ENCODE measurements at regions not wholly inside any gene's neighbourhood (a gene's known extent, or its start where the extent isn't known, plus 50 kb on each side); places are given as distances from the start of the nearest gene placed in this dataset.
"Not testable (repeated sequence)": the region's sequence is repeated elsewhere in the genome, so short reads cannot be mapped to it uniquely, and the experiment has no call there.

- H3K27me3 ChIP-seq (replicated peaks in 1 of 2; ENCODE audit: control insufficient read depth in 2 of 2, insufficient read depth in 2 of 2, low read length in 1 of 2); SMC1A ChIA-PET (ENCODE audit: uncharacterized antibody, unreplicated experiment); H3K36me3 ChIP-seq (ENCODE audit: control insufficient read depth in 2 of 2, insufficient read depth in 2 of 2, low read length in 1 of 2); H4K20me1 ChIP-seq (ENCODE audit: control insufficient read depth, insufficient read depth); BruUV-seq (replicated peaks); H3K27ac ChIP-seq (ENCODE audit: control insufficient read depth, insufficient read depth); H3K4me3 ChIP-seq; RAD21 ChIA-PET (ENCODE audit: unreplicated experiment); DNase-seq (ENCODE audit: low read depth, low spot score); POLR2A ChIA-PET; in situ Hi-C loops (cut with MboI); H3K9ac ChIP-seq (ENCODE audit: control insufficient read depth, insufficient read depth, low read length); H2AFZ ChIP-seq (ENCODE audit: control insufficient read depth, low read depth, low read length); H3K4me2 ChIP-seq (ENCODE audit: control insufficient read depth, insufficient read depth); H3K79me2 ChIP-seq (ENCODE audit: control insufficient read depth, insufficient read depth, low read length); ATAC-seq; intact Hi-C loops (cut with micrococcal nuclease; ENCODE audit: unreplicated experiment); H3K4me1 ChIP-seq (ENCODE audit: control insufficient read depth, insufficient read depth, low read length); FAIRE-seq; H3K9me3 ChIP-seq (replicated peaks; ENCODE audit: control insufficient read depth, insufficient read depth, low read length); CTCF ChIA-PET: not testable (repeated sequence)
- 49% methylated on average over 3 of the region's 3 CpGs for WGBS (ENCODE audit: insufficient coverage, insufficient replicate concordance, low lambda C conversion rate, missing lambda C conversion rate)
These were observed 150.2 kb upstream of the PIK3R1 start for GRCh38 chr5:68065321-68065720.

- FAIRE-seq (no peak), DNase-seq (ENCODE audit: low read depth, low spot score) (no peak), ATAC-seq (no peak)
- Histone ChIP-seq H3K36me3 (ENCODE audit: control insufficient read depth in 2 of 2, insufficient read depth in 2 of 2, low read length in 1 of 2) (no peaks in the 10 kb centered on the region), H3K9ac (ENCODE audit: control insufficient read depth, insufficient read depth, low read length) (no peak overlapping the region), H3K4me1 (ENCODE audit: control insufficient read depth, insufficient read depth, low read length) (no peaks in the 10 kb centered on the region), H3K27me3 (replicated peaks in 1 of 2; ENCODE audit: control insufficient read depth in 2 of 2, insufficient read depth in 2 of 2, low read length in 1 of 2) (no peaks in the 10 kb centered on the region), H3K4me3 (no peak overlapping the region), H4K20me1 (ENCODE audit: control insufficient read depth, insufficient read depth) (no peaks in the 10 kb centered on the region), H3K9me3 (replicated peaks; ENCODE audit: control insufficient read depth, insufficient read depth, low read length) (no peaks in the 10 kb centered on the region; the same call in 2 of the 3 replicates), H2AFZ (ENCODE audit: control insufficient read depth, low read depth, low read length) (no peak overlapping the region), H3K79me2 (ENCODE audit: control insufficient read depth, insufficient read depth, low read length) (no peaks in the 10 kb centered on the region), H3K4me2 (ENCODE audit: control insufficient read depth, insufficient read depth) (no peak overlapping the region), H3K27ac (ENCODE audit: control insufficient read depth, insufficient read depth) (no peak overlapping the region)
- ChIA-PET CTCF (no interaction called here), RAD21 (ENCODE audit: unreplicated experiment) (no interaction called here), SMC1A (ENCODE audit: uncharacterized antibody, unreplicated experiment) (interaction anchor here (0.7 kb wide), 1 partner anchor 193 kb away, joined by 3 read pairs; no protein-coding TSS in a partner anchor), POLR2A (no interaction called here)
- in situ Hi-C loops (cut with MboI): no loop called here
- intact Hi-C loops (cut with micrococcal nuclease; ENCODE audit: unreplicated experiment): no loop called here
- BruUV-seq (replicated peaks): no TSS peak
- TF ChIP-seq NBN (IDR thresholded peaks at IDR 0.05) (no peak), POLR2AphosphoS2 (IDR thresholded peaks at IDR 0.05; ENCODE audit: low read depth, low read length) (no peak)
- 83% methylated on average over 1 of the region's 1 CpG for WGBS (ENCODE audit: insufficient coverage, insufficient replicate concordance, low lambda C conversion rate, missing lambda C conversion rate)
These were observed 155.2 kb upstream of the PIK3R1 start for GRCh38 chr5:68060382-68060781.
